Activated CD4-positive, alpha-beta memory T cell treated with anti-CD3 and anti-CD28 coated beads for 36 hours (primary cell): ENCODE measurements at regions not wholly inside any gene's neighbourhood (a gene's known extent, or its start where the extent isn't known, plus 50 kb on each side); places are given as distances from the start of the nearest gene placed in this dataset.

ENCODE experiments used
- CTCF ChIA-PET: fragments of 350-600 bp; sonication (Branson Sonifier 250); formaldehyde crosslinking; loops from one replicate; lab custom pipeline; 2021; ENCODE audit warnings: antibody characterized with exemption, inconsistent platforms; lab: Charles Lee
- POLR2A ChIA-PET: fragments of 350-600 bp; sonication (Branson Sonifier 250); formaldehyde crosslinking; loops from one replicate; lab custom pipeline; 2021; ENCODE audit warnings: antibody characterized with exemption; lab: Charles Lee
- DNase-seq: peaks from one replicate; pipeline ENCODE4 v3.0.0-alpha.2; 2020
- H3K27ac Mint-ChIP-seq: one replicate; pipeline ENCODE4 v1.8.0; 2021; ENCODE audit warnings: mixed read lengths
- H3K27me3 Mint-ChIP-seq: one replicate; pipeline ENCODE4 v1.8.0; 2021; ENCODE audit warnings: mixed read lengths
- H3K36me3 Mint-ChIP-seq: one replicate; pipeline ENCODE4 v1.8.0; 2021; ENCODE audit warnings: mixed read lengths
- H3K4me1 Mint-ChIP-seq: one replicate; pipeline ENCODE4 v1.8.0; 2021; ENCODE audit warnings: low read depth, mixed read lengths
- H3K4me3 Mint-ChIP-seq: one replicate; pipeline ENCODE4 v1.8.0; 2021; ENCODE audit warnings: mild to moderate bottlenecking, mixed read lengths
- H3K9me3 Mint-ChIP-seq: one replicate; pipeline ENCODE4 v1.8.0; 2021; ENCODE audit warnings: mixed read lengths
- intact Hi-C: fragments of 100-400 bp; cut with micrococcal nuclease; formaldehyde crosslinking; loops from one replicate; pipeline ENCODE4 v1.15.1; 2023

DNA sequence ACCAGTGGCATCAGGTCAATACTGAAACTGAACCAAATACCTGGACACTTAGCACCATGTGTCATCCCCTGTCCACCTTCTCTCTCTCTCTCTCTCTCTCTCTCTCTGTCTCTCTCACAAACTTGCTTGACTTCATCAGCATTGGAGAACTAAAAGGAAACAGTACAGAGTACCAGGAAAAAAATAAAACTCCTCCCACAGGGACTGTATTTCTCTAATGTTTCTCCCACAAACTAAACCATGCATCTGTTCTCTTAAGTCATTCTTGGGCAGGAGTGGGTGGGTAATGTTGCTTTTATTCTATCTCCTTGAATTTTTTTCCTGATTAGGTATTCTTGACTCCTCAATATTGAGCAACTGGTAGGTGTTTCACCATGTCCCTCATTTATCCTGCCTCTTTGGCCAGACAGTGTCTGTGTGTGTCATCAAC lies 112.9 kb upstream of the CACNA1A start:
- DNase-seq: no peak
- Mint-ChIP-seq H3K4me1 (no peaks in the 10 kb centered on the region), H3K27me3 (peaks cover 31% of the 10 kb centered on the region), H3K9me3 (no peaks in the 10 kb centered on the region), H3K27ac (no peak overlapping the region), H3K4me3 (no peak overlapping the region), H3K36me3 (no peaks in the 10 kb centered on the region)
- CTCF ChIA-PET: interaction anchor here (1.6 kb wide), 1 partner anchor 243 kb away, joined by 3 read pairs; no protein-coding TSS in a partner anchor
- POLR2A ChIA-PET: no interaction called here
- intact Hi-C loops: no loop called here

DNA sequence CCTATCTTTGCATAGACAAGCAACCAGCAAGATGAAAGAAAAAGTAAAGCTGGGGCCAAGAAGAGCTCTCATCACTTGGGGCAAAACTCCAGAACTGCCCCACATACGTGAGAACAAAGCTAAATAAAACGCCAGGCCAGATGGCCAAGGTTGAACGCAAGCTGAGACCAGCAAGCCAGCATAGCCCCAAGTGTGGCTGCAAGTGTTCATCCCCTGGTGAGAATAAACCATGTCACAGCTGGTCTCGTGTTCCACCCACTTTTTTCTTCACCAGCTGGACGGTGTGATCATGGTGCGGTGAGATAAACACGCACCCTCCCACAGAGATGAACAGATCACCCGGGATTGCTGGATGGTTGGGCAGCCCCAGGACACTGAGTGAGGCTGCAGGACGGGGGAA lies 109.6 kb upstream of the CACNA1A start:
- Mint-ChIP-seq H3K27ac (no peak overlapping the region), H3K4me3 (no peak overlapping the region), H3K9me3 (no peaks in the 10 kb centered on the region), H3K36me3 (no peaks in the 10 kb centered on the region), H3K4me1 (no peaks in the 10 kb centered on the region), H3K27me3 (peaks cover 8% of the 10 kb centered on the region)
- DNase-seq: no peak
- ChIA-PET CTCF (no interaction called here), POLR2A (no interaction called here)
- intact Hi-C loops: no loop called here

DNA sequence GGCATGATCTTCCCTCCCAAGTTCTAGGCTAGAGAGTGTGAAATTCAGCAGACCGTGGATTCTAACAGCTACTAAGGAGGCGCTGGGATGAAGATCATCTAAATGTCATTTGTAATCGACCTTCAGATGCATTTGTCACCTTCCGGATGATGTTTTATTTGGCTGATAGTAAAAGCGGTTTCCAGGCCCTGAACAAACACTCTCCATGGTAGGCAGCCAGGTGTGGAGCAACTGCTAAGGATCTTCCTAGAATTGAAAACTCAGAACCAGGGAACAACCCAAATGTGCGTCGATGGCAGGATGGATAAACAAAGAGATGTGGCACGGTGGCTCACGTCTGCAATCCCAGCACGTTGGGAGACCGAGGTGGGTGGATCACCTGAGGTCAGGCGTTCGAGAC lies 107.2 kb upstream of the CACNA1A start:
- ChIA-PET POLR2A (no interaction called here), CTCF (interaction anchor here (1.1 kb wide), 1 partner anchor 250 kb away, joined by 3 read pairs; no protein-coding TSS in a partner anchor)
- peaks cover 3% of the 10 kb centered on the region for H3K27me3 Mint-ChIP-seq
- H3K4me3 Mint-ChIP-seq: no peak overlapping the region
- no peak for DNase-seq
- intact Hi-C loops: no loop called here
- H3K4me1 Mint-ChIP-seq: peaks cover 5% of the 10 kb centered on the region
- H3K27ac Mint-ChIP-seq: no peak overlapping the region
- no peaks in the 10 kb centered on the region for H3K36me3 Mint-ChIP-seq
- no peaks in the 10 kb centered on the region for H3K9me3 Mint-ChIP-seq

DNA sequence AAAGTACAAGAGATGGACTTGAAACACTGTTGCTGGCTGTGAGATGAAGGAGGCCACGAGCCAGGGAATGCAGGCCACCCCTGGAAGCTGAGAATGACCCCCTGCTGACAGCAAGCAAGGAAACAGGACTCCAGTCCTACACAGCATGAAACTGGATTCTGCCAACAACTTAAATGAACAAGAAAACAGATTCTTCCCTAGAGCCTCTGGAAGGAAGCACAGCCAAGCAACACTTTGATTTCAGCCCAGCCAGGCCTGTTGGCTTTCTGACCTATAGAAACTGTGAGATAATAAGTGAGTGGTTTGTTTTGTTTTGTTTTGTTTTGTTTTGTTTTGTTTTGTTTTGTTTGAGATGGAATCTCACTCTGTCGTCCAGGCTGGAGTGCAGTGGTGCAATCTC lies 105.3 kb upstream of the CACNA1A start:
- Mint-ChIP-seq H3K4me1 (peaks cover 5% of the 10 kb centered on the region), H3K9me3 (no peaks in the 10 kb centered on the region), H3K27me3 (peaks cover 2% of the 10 kb centered on the region), H3K36me3 (no peaks in the 10 kb centered on the region), H3K4me3 (no peak overlapping the region), H3K27ac (no peak overlapping the region)
- CTCF ChIA-PET: no interaction called here
- POLR2A ChIA-PET: no interaction called here
- no peak for DNase-seq
- intact Hi-C loops: no loop called here

DNA sequence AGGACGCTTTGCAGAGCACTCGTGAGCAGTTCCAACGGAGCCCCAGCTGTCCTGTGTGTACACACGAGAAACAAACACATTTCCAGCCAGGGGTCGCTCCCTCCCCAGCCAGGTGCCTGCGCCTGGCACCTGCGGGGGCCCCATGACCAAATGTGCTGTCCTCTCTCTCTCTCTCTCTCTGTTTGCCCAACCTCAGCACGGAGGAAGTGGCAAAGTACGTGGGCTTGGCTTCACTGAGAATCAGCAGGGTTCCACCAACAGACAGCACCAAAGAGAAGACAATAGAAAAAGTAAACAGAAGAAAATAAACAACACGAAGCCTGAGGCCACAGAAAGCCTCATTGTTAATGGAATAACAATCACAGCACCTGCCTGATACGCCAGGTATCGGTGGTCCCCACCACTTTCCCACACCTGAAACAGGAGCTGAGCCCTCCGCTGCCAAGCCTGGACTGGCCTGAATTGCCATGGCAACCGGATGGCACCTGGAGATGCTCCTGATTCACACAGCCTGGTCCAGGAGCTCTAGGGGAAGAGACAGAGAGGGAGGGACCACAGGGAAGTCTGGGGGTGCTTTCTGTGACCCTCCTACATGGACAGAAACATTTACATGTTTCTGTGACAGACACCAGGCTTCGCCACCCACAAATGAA lies 103.9 kb upstream of the CACNA1A start:
- H3K27ac Mint-ChIP-seq: no peak overlapping the region
- CTCF ChIA-PET: interaction anchor here (0.6 kb wide), 1 partner anchor 22 kb away, joined by 4 read pairs; no protein-coding TSS in a partner anchor

DNA sequence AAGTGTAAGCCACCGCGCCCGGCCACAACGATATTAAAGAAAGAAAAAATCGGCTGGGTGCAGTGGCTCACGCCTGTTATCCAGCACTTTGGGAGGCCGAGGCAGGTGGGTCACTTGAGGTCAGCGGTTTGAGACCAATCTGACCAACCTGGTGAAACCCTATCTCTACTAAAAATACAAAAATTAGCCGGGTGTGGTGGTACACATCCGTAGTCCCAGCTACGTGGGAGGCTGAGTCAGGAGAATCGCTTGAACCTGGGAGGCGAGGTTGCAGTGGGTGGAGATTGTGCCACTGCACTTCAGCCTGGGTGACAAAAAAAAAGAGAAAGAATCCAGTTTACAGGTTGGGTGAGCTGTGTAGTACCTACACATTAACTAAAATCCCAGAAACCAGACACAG lies 99.9 kb upstream of the CACNA1A start:
- H3K27ac Mint-ChIP-seq: no peak overlapping the region
- ChIA-PET CTCF (interaction anchor here (1.2 to 1.4 kb wide), 3 partner anchors 17 to 328 kb away, joined by 4 to 6 read pairs (median 5); no protein-coding TSS in a partner anchor), POLR2A (no interaction called here)
- peaks cover 5% of the 10 kb centered on the region for H3K4me1 Mint-ChIP-seq
- peaks cover 4% of the 10 kb centered on the region for H3K27me3 Mint-ChIP-seq
- H3K36me3 Mint-ChIP-seq: no peaks in the 10 kb centered on the region
- no peak for DNase-seq
- no peaks in the 10 kb centered on the region for H3K9me3 Mint-ChIP-seq
- intact Hi-C loops: no loop called here
- H3K4me3 Mint-ChIP-seq: no peak overlapping the region

More for the DNA sequence above, 103.9 kb upstream of the CACNA1A start:
- peak; percentile 24 for DNase-seq
- H3K27me3 Mint-ChIP-seq: peaks cover 2% of the 10 kb centered on the region
- H3K4me3 Mint-ChIP-seq: no peak overlapping the region
- no peaks in the 10 kb centered on the region for H3K9me3 Mint-ChIP-seq
- peaks cover 5% of the 10 kb centered on the region for H3K4me1 Mint-ChIP-seq
- POLR2A ChIA-PET: no interaction called here
- intact Hi-C loops: no loop called here
- no peaks in the 10 kb centered on the region for H3K36me3 Mint-ChIP-seq

DNA sequence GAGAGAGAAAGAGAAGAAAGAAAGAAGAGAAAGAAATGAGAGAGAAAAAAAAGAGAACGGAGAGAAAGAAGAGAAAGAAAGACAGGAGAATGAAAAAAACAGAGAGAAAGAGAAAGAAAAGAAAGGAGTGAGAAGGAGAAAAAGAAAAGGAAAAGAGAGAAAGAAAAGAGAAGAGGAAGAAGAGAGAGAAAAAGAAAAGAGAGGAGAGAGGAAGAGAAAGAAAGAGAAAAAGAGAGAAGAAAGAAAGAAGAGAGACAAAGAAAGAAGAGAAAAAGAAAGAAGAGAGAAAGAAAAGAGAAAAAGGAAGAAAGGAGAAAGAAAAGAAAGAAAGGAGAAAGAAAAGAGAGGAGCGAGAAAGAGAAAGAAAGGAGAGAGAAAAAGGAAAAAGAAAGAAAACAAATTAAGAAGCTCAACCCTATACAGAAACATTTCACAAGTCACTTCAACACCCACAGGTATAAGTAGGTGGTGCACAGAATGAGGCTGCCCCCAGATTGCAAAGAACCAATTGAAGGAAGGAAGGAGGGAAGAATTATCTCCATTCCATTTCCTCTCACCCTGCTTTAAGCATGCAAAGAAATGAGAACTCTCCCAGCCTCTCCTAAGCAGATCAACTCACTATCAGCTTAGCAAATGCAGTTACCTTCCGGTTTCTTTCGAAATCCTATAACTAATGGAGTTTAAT lies 98.8 kb upstream of the CACNA1A start:
- no peak overlapping the region for H3K27ac Mint-ChIP-seq
- no peak for DNase-seq
- no peaks in the 10 kb centered on the region for H3K36me3 Mint-ChIP-seq
- peaks cover 2% of the 10 kb centered on the region for H3K4me1 Mint-ChIP-seq
- ChIA-PET POLR2A (no interaction called here), CTCF (interaction anchor here (1.2 to 1.4 kb wide), 2 partner anchors 16 to 257 kb away, joined by 4 to 5 read pairs; no protein-coding TSS in a partner anchor)
- peaks cover 4% of the 10 kb centered on the region for H3K27me3 Mint-ChIP-seq
- intact Hi-C loops: no loop called here
- H3K9me3 Mint-ChIP-seq: no peaks in the 10 kb centered on the region
- H3K4me3 Mint-ChIP-seq: no peak overlapping the region

DNA sequence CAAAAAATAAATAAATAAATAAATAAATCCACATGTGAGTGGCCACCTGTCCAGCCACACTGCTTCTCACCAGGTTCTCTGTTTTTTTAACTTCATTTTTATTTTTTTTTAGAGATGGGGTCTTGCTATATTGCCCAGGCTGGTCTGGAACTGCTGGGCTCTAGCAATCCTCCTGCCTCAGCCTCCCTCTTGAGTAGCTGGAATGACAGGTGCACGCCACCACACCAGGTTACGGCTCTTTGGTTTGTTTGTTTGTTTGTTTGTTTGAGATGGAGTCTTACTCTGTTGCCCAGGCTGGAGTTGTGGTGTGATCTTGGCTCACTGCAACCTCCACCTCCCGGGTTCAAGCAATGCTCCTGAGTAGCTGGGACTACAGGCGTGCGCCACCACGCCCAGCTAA lies 94.5 kb upstream of the CACNA1A start:
- intact Hi-C loops: no loop called here
- no peak for DNase-seq
- H3K36me3 Mint-ChIP-seq: no peaks in the 10 kb centered on the region
- ChIA-PET CTCF (interaction anchor here (1.0 to 1.2 kb wide), 2 partner anchors 121 to 262 kb away, joined by 3 read pairs; no protein-coding TSS in a partner anchor), POLR2A (no interaction called here)
- H3K4me1 Mint-ChIP-seq: peaks cover 4% of the 10 kb centered on the region
- peaks cover 7% of the 10 kb centered on the region for H3K27me3 Mint-ChIP-seq
- H3K4me3 Mint-ChIP-seq: no peak overlapping the region
- H3K9me3 Mint-ChIP-seq: no peaks in the 10 kb centered on the region
- no peak overlapping the region for H3K27ac Mint-ChIP-seq

DNA sequence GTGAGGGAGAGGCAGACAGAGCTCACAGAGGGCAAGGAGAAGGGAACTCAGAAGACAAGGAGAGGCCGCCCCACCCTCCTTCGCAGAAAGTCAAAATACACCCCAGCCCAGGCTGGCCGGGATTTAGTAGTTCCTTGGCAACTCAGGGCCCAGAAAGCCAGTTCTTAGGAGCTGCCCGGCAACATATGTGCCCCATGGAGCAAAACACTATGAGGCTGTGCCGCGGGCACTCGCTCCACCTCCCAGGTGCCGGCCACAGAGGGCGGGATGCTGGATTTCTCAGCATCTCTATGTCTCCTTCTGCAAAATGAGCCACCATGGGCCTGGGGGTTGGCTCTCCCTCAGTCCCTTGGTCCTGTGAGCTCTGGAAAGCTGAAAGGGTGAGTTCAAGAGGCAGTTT lies 93.8 kb upstream of the CACNA1A start:
- CTCF ChIA-PET: interaction anchor here (0.7 to 1.0 kb wide), 2 partner anchors 16 to 121 kb away, joined by 3 read pairs; no protein-coding TSS in a partner anchor
- no peaks in the 10 kb centered on the region for H3K36me3 Mint-ChIP-seq
- POLR2A ChIA-PET: no interaction called here

DNA sequence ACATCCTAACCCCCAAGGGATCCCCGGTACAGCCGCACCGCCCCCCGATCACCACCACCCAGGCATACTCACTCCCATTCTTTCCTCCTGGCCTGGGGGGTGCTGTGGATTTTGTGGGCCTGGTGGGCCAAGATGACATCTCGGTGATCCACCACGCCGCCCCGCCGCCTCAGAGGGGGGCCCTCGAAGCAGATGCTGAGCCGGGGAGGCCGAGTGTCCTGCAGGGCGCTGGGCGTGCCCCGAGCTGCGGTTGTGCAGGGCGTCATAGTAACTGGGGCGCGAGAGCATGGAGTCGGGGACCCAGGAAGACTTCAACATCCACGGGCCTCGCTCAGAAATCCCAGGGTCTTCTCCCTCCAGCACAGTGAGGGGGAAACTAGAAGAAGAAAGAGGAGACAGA lies 93.4 kb upstream of the CACNA1A start:
- no peak overlapping the region for H3K4me3 Mint-ChIP-seq
- H3K27ac Mint-ChIP-seq: no peak overlapping the region
- DNase-seq: no peak
- H3K36me3 Mint-ChIP-seq: no peaks in the 10 kb centered on the region
- H3K4me1 Mint-ChIP-seq: peaks cover 4% of the 10 kb centered on the region
- no peaks in the 10 kb centered on the region for H3K9me3 Mint-ChIP-seq
- ChIA-PET POLR2A (no interaction called here), CTCF (interaction anchor here (0.7 kb wide), 1 partner anchor 16 kb away, joined by 3 read pairs; no protein-coding TSS in a partner anchor)
- intact Hi-C loops: loop anchor here (10.0 kb wide), 1 partner anchor 475 kb away; the partner anchor contains the start of gene MISP3
- H3K27me3 Mint-ChIP-seq: peaks cover 11% of the 10 kb centered on the region

More for the DNA sequence above, 93.8 kb upstream of the CACNA1A start:
- no peak overlapping the region for H3K4me3 Mint-ChIP-seq
- H3K27me3 Mint-ChIP-seq: peaks cover 9% of the 10 kb centered on the region
- peaks cover 4% of the 10 kb centered on the region for H3K4me1 Mint-ChIP-seq
- no peak overlapping the region for H3K27ac Mint-ChIP-seq
- intact Hi-C loops: no loop called here
- DNase-seq: no peak
- no peaks in the 10 kb centered on the region for H3K9me3 Mint-ChIP-seq

DNA sequence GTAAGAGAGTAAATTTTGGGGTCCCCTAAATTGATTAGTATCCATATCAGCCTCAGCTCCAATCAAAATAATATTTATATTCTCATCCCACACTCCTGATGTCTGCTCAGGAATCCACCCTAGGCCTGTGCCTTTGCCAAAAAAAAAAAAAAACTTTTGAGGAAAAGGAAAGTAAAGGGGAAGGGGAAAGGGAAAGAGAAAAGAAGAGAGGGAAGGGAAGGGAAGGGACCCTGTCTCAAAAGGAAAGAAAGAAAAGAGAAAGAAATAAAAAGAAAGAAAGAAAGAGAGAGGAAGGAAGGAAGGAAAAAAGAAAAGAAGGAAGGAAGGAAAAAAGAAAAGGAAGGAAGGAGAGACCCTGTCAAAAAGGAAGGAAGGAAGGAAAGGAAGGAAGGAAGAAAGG lies 91.8 kb upstream of the CACNA1A start:
- H3K4me3 Mint-ChIP-seq: no peak overlapping the region
- no peak overlapping the region for H3K27ac Mint-ChIP-seq
- H3K27me3 Mint-ChIP-seq: peaks cover 10% of the 10 kb centered on the region
- CTCF ChIA-PET: interaction anchor here (0.6 to 3.6 kb wide), 6 partner anchors 9 to 266 kb away, joined by 3 to 17 read pairs (median 4); no protein-coding TSS in a partner anchor
- peaks cover 4% of the 10 kb centered on the region for H3K4me1 Mint-ChIP-seq
- no peaks in the 10 kb centered on the region for H3K36me3 Mint-ChIP-seq
- intact Hi-C loops: loop anchor here (10.0 kb wide), 1 partner anchor 477 kb away; the partner anchor contains the start of gene MISP3
- H3K9me3 Mint-ChIP-seq: no peaks in the 10 kb centered on the region
- no peak for DNase-seq
- POLR2A ChIA-PET: no interaction called here

DNA sequence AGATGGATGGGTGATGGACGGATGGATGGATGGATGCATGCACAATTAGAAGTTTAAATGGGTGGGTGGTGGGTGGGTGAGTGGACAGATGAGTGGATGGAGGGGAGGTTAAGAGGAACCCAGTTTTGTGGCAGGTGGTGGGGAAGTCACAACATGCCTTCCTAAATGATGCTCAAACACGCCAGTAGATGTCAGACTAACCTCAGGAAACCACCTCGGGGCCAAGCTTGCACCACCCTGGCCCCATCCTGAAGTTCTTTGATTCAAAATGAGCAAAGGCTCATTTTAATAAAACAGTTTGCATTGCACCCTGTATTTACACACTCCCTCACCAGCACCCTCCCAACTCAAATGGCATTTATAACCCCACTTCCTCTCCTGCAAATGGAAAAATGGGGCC lies 91.4 kb upstream of the CACNA1A start:
- H3K27me3 Mint-ChIP-seq: peaks cover 10% of the 10 kb centered on the region
- intact Hi-C loops: loop anchor here (1.0 to 10.0 kb wide), 3 partner anchors 124 to 477 kb away; partner anchors contain the start of gene MISP3
- H3K27ac Mint-ChIP-seq: no peak overlapping the region
- H3K4me1 Mint-ChIP-seq: peaks cover 4% of the 10 kb centered on the region
- ChIA-PET POLR2A (no interaction called here), CTCF (interaction anchor here (0.6 to 3.6 kb wide), 7 partner anchors 9 to 267 kb away, joined by 3 to 17 read pairs (median 3); no protein-coding TSS in a partner anchor)
- H3K36me3 Mint-ChIP-seq: no peaks in the 10 kb centered on the region
- no peak overlapping the region for H3K4me3 Mint-ChIP-seq
- no peaks in the 10 kb centered on the region for H3K9me3 Mint-ChIP-seq
- peak; percentile 66 for DNase-seq
